HCT116 (cell line): ENCODE measurements at regions not wholly inside any gene's neighbourhood (a gene's known extent, or its start where the extent isn't known, plus 50 kb on each side); places are given as distances from the start of the nearest gene placed in this dataset.

Experiments
- EGR1 ChIP-seq: IDR thresholded peaks from 2 replicates; pipeline ENCODE4 v1.6.1; 2012; ENCODE audit warnings: low read depth
- POLR2A ChIP-seq: IDR thresholded peaks from 2 replicates; pipeline ENCODE4 v1.7.0; 2011; ENCODE audit warnings: borderline replicate concordance; ENCODE audit not compliant: insufficient read depth, insufficient read length; ENCODE audit errors: extremely low read depth
- POLR2AphosphoS5 ChIP-seq: IDR thresholded peaks from 2 replicates; pipeline ENCODE4 v1.6.1; 2011; ENCODE audit warnings: mild to moderate bottlenecking, low read depth, low read length, moderate library complexity
- REST ChIP-seq: IDR thresholded peaks from 2 replicates; pipeline ENCODE4 v1.6.1; 2012; ENCODE audit warnings: low read depth
- SRF ChIP-seq: IDR thresholded peaks from 2 replicates; pipeline ENCODE4 v1.6.1; 2012; ENCODE audit warnings: low read depth
- YY1 ChIP-seq: IDR thresholded peaks from 2 replicates; pipeline ENCODE4 v1.6.1; 2011; ENCODE audit warnings: low read length, low read depth, moderate library complexity, mild to moderate bottlenecking; ENCODE audit not compliant: insufficient replicate concordance; ENCODE audit errors: extremely low read depth
- ZNF274 ChIP-seq: fragments of 200-500 bp; sonication (Bioruptor generic); IDR thresholded peaks from 2 replicates; pipeline ENCODE4 v1.6.1; 2014; ENCODE audit warnings: mild to moderate bottlenecking, low read depth, low read length, inconsistent platforms
- TF ChIP-seq, protein P1 (sequence below), 3 experiments: fragments of 200-600 bp in 1 of 3; sonication (generic) in 1 of 3; IDR thresholded peaks in 2 of 3; conservative IDR thresholded peaks in 1 of 3; 2 replicates each; pipeline ENCODE4 v1.5.1; 2012 to 2017; ENCODE audit warnings: low read depth in 2 of 3, low read length in 2 of 3, antibody characterized with exemption in 1 of 3, borderline replicate concordance in 1 of 3, control low read depth in 1 of 3, mild to moderate bottlenecking in 1 of 3, mixed read lengths in 1 of 3, mixed run types in 1 of 3, moderate library complexity in 1 of 3; ENCODE audit not compliant: insufficient read depth in 1 of 3
- TF ChIP-seq, protein P2 (sequence below): IDR thresholded peaks from 2 replicates; pipeline ENCODE4 v1.6.1; 2012

DNA sequence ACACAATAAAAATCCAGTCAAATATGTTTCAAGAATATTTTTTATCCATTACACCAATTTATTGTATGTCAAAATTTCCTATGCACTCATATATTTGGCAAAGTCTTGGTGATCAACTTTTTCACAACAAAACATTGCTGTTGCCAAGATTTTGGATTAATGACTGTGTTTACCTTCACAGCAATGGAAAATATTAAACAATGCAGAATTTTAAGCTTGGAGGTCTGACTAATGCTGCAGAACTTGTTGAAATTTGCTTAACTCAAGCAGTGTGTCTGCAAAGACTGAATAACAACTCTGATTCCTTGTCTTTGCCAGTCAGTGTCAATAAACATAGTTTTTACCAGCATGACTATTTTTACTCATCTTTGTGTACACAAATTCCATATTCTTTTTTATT, 336.4 kb downstream of the CCER1 start:
- TF ChIP-seq ZNF274 (no peak), POLR2A (no peak), SRF (no peak), POLR2AphosphoS5 (no peak), REST (no peak), YY1 (no peak), EGR1 (no peak)
- TF ChIP-seq, protein P1, sequence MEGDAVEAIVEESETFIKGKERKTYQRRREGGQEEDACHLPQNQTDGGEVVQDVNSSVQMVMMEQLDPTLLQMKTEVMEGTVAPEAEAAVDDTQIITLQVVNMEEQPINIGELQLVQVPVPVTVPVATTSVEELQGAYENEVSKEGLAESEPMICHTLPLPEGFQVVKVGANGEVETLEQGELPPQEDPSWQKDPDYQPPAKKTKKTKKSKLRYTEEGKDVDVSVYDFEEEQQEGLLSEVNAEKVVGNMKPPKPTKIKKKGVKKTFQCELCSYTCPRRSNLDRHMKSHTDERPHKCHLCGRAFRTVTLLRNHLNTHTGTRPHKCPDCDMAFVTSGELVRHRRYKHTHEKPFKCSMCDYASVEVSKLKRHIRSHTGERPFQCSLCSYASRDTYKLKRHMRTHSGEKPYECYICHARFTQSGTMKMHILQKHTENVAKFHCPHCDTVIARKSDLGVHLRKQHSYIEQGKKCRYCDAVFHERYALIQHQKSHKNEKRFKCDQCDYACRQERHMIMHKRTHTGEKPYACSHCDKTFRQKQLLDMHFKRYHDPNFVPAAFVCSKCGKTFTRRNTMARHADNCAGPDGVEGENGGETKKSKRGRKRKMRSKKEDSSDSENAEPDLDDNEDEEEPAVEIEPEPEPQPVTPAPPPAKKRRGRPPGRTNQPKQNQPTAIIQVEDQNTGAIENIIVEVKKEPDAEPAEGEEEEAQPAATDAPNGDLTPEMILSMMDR (IDR thresholded peaks at IDR 0.05 in 2 of 3, conservative IDR thresholded peaks at IDR 0.05 in 1 of 3; ENCODE audit: borderline replicate concordance in 1 of 3, insufficient read depth in 1 of 3, low read depth in 2 of 3, low read length in 2 of 3), result no peak
- TF ChIP-seq, protein P2, sequence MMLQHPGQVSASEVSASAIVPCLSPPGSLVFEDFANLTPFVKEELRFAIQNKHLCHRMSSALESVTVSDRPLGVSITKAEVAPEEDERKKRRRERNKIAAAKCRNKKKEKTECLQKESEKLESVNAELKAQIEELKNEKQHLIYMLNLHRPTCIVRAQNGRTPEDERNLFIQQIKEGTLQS, result no peak
